ENCODE measurements at regions not wholly inside any gene's neighbourhood (a gene's known extent, or its start where the extent isn't known, plus 50 kb on each side); places are given as distances from the start of the nearest gene placed in this dataset.
"Not testable (repeated sequence)": the region's sequence is repeated elsewhere in the genome, so short reads cannot be mapped to it uniquely, and the experiment has no call there.

DNA sequence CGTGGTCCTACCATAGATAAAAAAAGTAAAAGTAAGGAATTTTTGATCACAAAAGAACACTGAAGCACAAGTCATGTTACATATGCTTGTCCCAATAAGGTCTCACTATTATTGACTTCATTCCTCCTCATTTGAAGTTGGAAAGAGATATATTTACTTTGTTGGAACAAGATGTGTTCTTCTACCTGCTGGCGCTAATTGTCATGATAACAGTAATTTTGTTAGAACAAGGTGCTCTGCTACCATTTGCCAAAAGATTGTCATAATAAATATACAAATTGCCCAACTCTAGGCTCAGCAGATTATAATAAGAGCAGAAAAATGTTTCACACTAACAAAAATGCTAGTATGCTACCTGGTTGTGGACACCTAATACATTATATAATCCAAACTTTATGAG is 77.0 kb downstream of the CCDC74A start:
- TF ChIP-seq POLR2A, POLR2AphosphoS5 (IDR thresholded peaks at IDR 0.05): not testable (repeated sequence)
- TF ChIP-seq, protein P1, sequence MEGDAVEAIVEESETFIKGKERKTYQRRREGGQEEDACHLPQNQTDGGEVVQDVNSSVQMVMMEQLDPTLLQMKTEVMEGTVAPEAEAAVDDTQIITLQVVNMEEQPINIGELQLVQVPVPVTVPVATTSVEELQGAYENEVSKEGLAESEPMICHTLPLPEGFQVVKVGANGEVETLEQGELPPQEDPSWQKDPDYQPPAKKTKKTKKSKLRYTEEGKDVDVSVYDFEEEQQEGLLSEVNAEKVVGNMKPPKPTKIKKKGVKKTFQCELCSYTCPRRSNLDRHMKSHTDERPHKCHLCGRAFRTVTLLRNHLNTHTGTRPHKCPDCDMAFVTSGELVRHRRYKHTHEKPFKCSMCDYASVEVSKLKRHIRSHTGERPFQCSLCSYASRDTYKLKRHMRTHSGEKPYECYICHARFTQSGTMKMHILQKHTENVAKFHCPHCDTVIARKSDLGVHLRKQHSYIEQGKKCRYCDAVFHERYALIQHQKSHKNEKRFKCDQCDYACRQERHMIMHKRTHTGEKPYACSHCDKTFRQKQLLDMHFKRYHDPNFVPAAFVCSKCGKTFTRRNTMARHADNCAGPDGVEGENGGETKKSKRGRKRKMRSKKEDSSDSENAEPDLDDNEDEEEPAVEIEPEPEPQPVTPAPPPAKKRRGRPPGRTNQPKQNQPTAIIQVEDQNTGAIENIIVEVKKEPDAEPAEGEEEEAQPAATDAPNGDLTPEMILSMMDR (IDR thresholded peaks at IDR 0.05): not testable (repeated sequence)

Measured in upper lobe of left lung (tissue), 4 donors.